H9 (cell line): ENCODE measurements at regions not wholly inside any gene's neighbourhood (a gene's known extent, or its start where the extent isn't known, plus 50 kb on each side); places are given as distances from the start of the nearest gene placed in this dataset.

Source experiments
- DNase-seq: peaks from one replicate; pipeline ENCODE4 v3.0.0-alpha.2; 2017
- H2AFZ ChIP-seq: one replicate; pipeline ENCODE4 v1.6.1; 2013; ENCODE audit warnings: mild to moderate bottlenecking, low read length, control low read depth, moderate library complexity
- H2AK5ac ChIP-seq: 2 replicates; pipeline ENCODE4 v1.6.1; 2013; ENCODE audit warnings: low read length, control low read depth, mixed read lengths; ENCODE audit not compliant: insufficient read length
- H2BK120ac ChIP-seq: one replicate; pipeline ENCODE4 v1.6.1; 2013; ENCODE audit warnings: low read depth, mild to moderate bottlenecking, low read length, control low read depth, inconsistent platforms; ENCODE audit not compliant: poor library complexity, severe bottlenecking
- H2BK12ac ChIP-seq: 2 replicates; pipeline ENCODE4 v1.6.1; 2013; ENCODE audit warnings: low read length, control low read depth, mixed read lengths, low read depth; ENCODE audit not compliant: insufficient read length
- H2BK15ac ChIP-seq: 2 replicates; pipeline ENCODE4 v1.6.1; 2013; ENCODE audit warnings: low read depth, low read length, control low read depth
- H2BK20ac ChIP-seq: one replicate; pipeline ENCODE4 v1.6.1; 2013; ENCODE audit warnings: low read depth, mild to moderate bottlenecking, low read length, control low read depth, inconsistent platforms; ENCODE audit not compliant: poor library complexity, severe bottlenecking
- H2BK5ac ChIP-seq: 2 replicates; pipeline ENCODE4 v1.6.1; 2013; ENCODE audit warnings: low read length, control low read depth, mixed read lengths; ENCODE audit not compliant: insufficient read length
- H3K14ac ChIP-seq: 2 replicates; pipeline ENCODE4 v1.6.1; 2013; ENCODE audit warnings: low read length, control low read depth; ENCODE audit not compliant: insufficient read depth
- H3K18ac ChIP-seq: 2 replicates; pipeline ENCODE4 v1.6.1; 2013; ENCODE audit warnings: low read depth, mild to moderate bottlenecking, mixed read lengths, low read length, control low read depth; ENCODE audit not compliant: insufficient read length
- H3K23ac ChIP-seq: 2 replicates; pipeline ENCODE4 v1.6.1; 2013; ENCODE audit warnings: low read length, control low read depth, mixed read lengths, low read depth; ENCODE audit not compliant: insufficient read length
- H3K23me2 ChIP-seq: 2 replicates; pipeline ENCODE4 v1.6.1; 2013; ENCODE audit warnings: low read depth, mild to moderate bottlenecking, mixed read lengths, low read length, control low read depth; ENCODE audit not compliant: insufficient read length, poor library complexity, severe bottlenecking
- H3K27ac ChIP-seq: 2 replicates; pipeline ENCODE4 v1.5.1; 2013; ENCODE audit warnings: low read length, control low read depth, mixed read lengths, low read depth; ENCODE audit not compliant: insufficient read length
- H3K27me3 ChIP-seq: 2 replicates; pipeline ENCODE4 v1.6.1; 2013; ENCODE audit warnings: low read length, control low read depth, inconsistent platforms; ENCODE audit not compliant: insufficient read depth
- H3K4ac ChIP-seq: 2 replicates; pipeline ENCODE4 v1.6.1; 2013; ENCODE audit warnings: low read depth, mild to moderate bottlenecking, control low read depth, inconsistent platforms, low read length, moderate library complexity
- H3K4me1 ChIP-seq: 2 replicates; pipeline ENCODE4 v1.6.1; 2013; ENCODE audit warnings: low read length, control low read depth, inconsistent platforms; ENCODE audit not compliant: insufficient read depth
- H3K4me2 ChIP-seq: 2 replicates; pipeline ENCODE4 v1.6.1; 2013; ENCODE audit warnings: low read length, control low read depth, mixed read lengths; ENCODE audit not compliant: insufficient read length, insufficient read depth
- H3K56ac ChIP-seq: 2 replicates; pipeline ENCODE4 v1.6.1; 2013; ENCODE audit warnings: low read depth, mild to moderate bottlenecking, mixed read lengths, low read length, control low read depth; ENCODE audit not compliant: insufficient read length
- H3K79me1 ChIP-seq: 2 replicates; pipeline ENCODE4 v1.6.1; 2013; ENCODE audit warnings: low read depth, mild to moderate bottlenecking, moderate library complexity, low read length, control low read depth, inconsistent platforms; ENCODE audit not compliant: insufficient read depth, poor library complexity, severe bottlenecking
- H3K79me2 ChIP-seq: 2 replicates; pipeline ENCODE4 v1.6.1; 2013; ENCODE audit warnings: low read length, control low read depth, inconsistent platforms; ENCODE audit not compliant: insufficient read depth
- H3K9ac ChIP-seq: 2 replicates; pipeline ENCODE4 v1.6.1; 2013; ENCODE audit warnings: low read length, control low read depth, mixed read lengths; ENCODE audit not compliant: insufficient read length; ENCODE audit errors: extremely low read depth
- H3K9me3 ChIP-seq: one replicate; pipeline ENCODE4 v1.6.1; 2013; ENCODE audit warnings: low read depth, low read length, inconsistent platforms; ENCODE audit not compliant: control insufficient read depth
- H3T11ph ChIP-seq: one replicate; pipeline ENCODE4 v1.6.1; 2013; ENCODE audit warnings: mild to moderate bottlenecking, low read length, control low read depth, inconsistent platforms
- H4K20me1 ChIP-seq: one replicate; pipeline ENCODE4 v1.6.1; 2013; ENCODE audit not compliant: control insufficient read depth, insufficient read length, insufficient read depth
- H4K5ac ChIP-seq: 2 replicates; pipeline ENCODE4 v1.6.1; 2013; ENCODE audit warnings: low read depth, mild to moderate bottlenecking, mixed read lengths, low read length, control low read depth; ENCODE audit not compliant: insufficient read length
- H4K8ac ChIP-seq: replicated peaks from 2 replicates; pipeline ENCODE4 v1.6.1; 2013; ENCODE audit warnings: low read length, control low read depth, mixed read lengths, low read depth; ENCODE audit not compliant: insufficient read length
- H4K91ac ChIP-seq: 2 replicates; pipeline ENCODE4 v1.6.1; 2013; ENCODE audit warnings: low read depth, mild to moderate bottlenecking, moderate library complexity, mixed read lengths, low read length, control low read depth; ENCODE audit not compliant: insufficient read length
- H3K27ac Mint-ChIP-seq, 3 experiments: 2 replicates in 2 of 3; 3 replicates in 1 of 3; pipeline ENCODE4 v1.8.0; 2020 to 2021; ENCODE audit warnings: mixed read lengths in 3 of 3, mild to moderate bottlenecking in 1 of 3, moderate library complexity in 1 of 3
- H3K27me3 Mint-ChIP-seq: 2 replicates; pipeline ENCODE4 v1.8.0; 2021; ENCODE audit warnings: low read depth, mild to moderate bottlenecking, moderate library complexity, mixed read lengths
- H3K36me3 Mint-ChIP-seq, 3 experiments: 2 replicates in 2 of 3; 3 replicates in 1 of 3; pipeline ENCODE4 v1.8.0; 2020 to 2021; ENCODE audit warnings: low read depth in 3 of 3, mixed read lengths in 3 of 3; ENCODE audit not compliant: insufficient read depth in 1 of 3
- H3K4me1 Mint-ChIP-seq, 2 experiments: 2 replicates each; pipeline ENCODE4 v1.8.0; 2020; ENCODE audit warnings: mixed read lengths in 2 of 2
- H3K4me3 Mint-ChIP-seq, 2 experiments: 2 replicates in 1 of 2; 3 replicates in 1 of 2; pipeline ENCODE4 v1.8.0; 2020 to 2021; ENCODE audit warnings: mild to moderate bottlenecking in 2 of 2, mixed read lengths in 2 of 2, moderate library complexity in 1 of 2
- H3K9me3 Mint-ChIP-seq, 2 experiments: 2 replicates in 1 of 2; 3 replicates in 1 of 2; pipeline ENCODE4 v1.8.0; 2020; ENCODE audit warnings: mild to moderate bottlenecking in 2 of 2, mixed read lengths in 2 of 2, moderate library complexity in 1 of 2
- CTCF ChIP-seq: fragments of 200-600 bp; sonication (generic); conservative IDR thresholded peaks from 3 replicates; pipeline ENCODE4 v1.8.0; 2021; ENCODE audit warnings: antibody characterized with exemption, mild to moderate bottlenecking
- WGBS: extraction: QIAGEN DNeasy Blood & Tissue Kit; methylation state at CpG from one replicate; pipeline ENCODE4 v1.1.7; 2013; ENCODE audit warnings: missing lambda C conversion rate, low lambda C conversion rate, mixed read lengths; ENCODE audit not compliant: insufficient read length; ENCODE audit errors: extremely low coverage; 5-methylcytosine and 5-hydroxymethylcytosine counted together

- no peak for DNase-seq
- H3K36me3 Mint-ChIP-seq = peaks cover 0 to 8% (median 0%) of the 10 kb centered on the region in 3 experiments; a peak in 2 of 7 replicates
- no peak overlapping the region for H3K27ac ChIP-seq
- no peaks in the 10 kb centered on the region; a peak in 2 of 5 replicates for H3K9me3 Mint-ChIP-seq
- no peak overlapping the region for H3K4me2 ChIP-seq
- no peak overlapping the region for H2AK5ac ChIP-seq
- no peaks in the 10 kb centered on the region for H3K79me2 ChIP-seq
- no peak overlapping the region for H3T11ph ChIP-seq
- H2AFZ ChIP-seq = no peak overlapping the region
- no peaks in the 10 kb centered on the region for H4K20me1 ChIP-seq
- H3K18ac ChIP-seq = no peak overlapping the region
- no peak overlapping the region for H2BK15ac ChIP-seq
- no peak overlapping the region for H4K91ac ChIP-seq
- H3K4me3 Mint-ChIP-seq = no peak overlapping the region
- H3K79me1 ChIP-seq = no peaks in the 10 kb centered on the region
- H3K23me2 ChIP-seq = no peaks in the 10 kb centered on the region
- H2BK120ac ChIP-seq = no peak overlapping the region
- H3K4me1 ChIP-seq = no peaks in the 10 kb centered on the region
- no peaks in the 10 kb centered on the region for H3K4me1 Mint-ChIP-seq
- no peak overlapping the region for H3K9ac ChIP-seq
- no peak overlapping the region for H2BK5ac ChIP-seq
- TF ChIP-seq CTCF = no peak
- H3K23ac ChIP-seq = no peak overlapping the region
- H4K8ac ChIP-seq = no peak overlapping the region
- H3K27ac Mint-ChIP-seq = no peak overlapping the region
- WGBS = no CpG with 5 or more reads among the region's 2 CpGs
- H2BK20ac ChIP-seq = no peak overlapping the region
- no peak overlapping the region for H3K4ac ChIP-seq
- H3K27me3 ChIP-seq = no peaks in the 10 kb centered on the region
- no peak overlapping the region for H2BK12ac ChIP-seq
- H4K5ac ChIP-seq = no peak overlapping the region
- H3K27me3 Mint-ChIP-seq = no peaks in the 10 kb centered on the region
- no peaks in the 10 kb centered on the region for H3K9me3 ChIP-seq
- H3K56ac ChIP-seq = no peak overlapping the region
- no peak overlapping the region for H3K14ac ChIP-seq
These were observed 1268.4 kb upstream of the SPRY2 start for GRCh38 chr13:81609335-81609734.
